HG02852 (cell line): ENCODE measurements at regions not wholly inside any gene's neighbourhood (a gene's known extent, or its start where the extent isn't known, plus 50 kb on each side); places are given as distances from the start of the nearest gene placed in this dataset.
"Not testable (repeated sequence)": the region's sequence is repeated elsewhere in the genome, so short reads cannot be mapped to it uniquely, and the experiment has no call there.

Experiments used
- ATAC-seq: cut with Tn5 transposase; IDR thresholded peaks from one replicate; pipeline ENCODE4 v1.9.1; 2021; ENCODE audit warnings: mild to moderate bottlenecking, moderate library complexity; ENCODE audit not compliant: unreplicated experiment

DNA sequence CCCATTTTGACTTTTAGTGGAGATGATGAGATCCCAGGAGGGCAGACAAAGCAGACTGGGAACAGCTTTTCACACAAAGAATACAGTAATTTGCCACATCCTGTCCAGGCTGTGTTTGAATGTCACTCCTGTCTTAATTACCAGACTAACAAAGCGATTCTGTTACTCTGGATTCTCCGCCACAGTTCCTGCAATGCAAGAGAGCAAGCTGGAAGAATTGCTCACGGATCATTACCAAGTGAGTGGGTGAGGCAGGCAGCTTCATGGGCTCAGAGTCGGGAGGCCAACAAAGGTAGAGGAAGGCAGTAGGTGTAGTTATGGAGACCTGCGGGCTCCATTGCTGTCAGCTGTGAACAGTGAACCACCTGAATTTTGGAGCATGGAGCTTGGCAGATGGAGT, 250.5 kb upstream of the ATP5MC3 start:
- no peak for ATAC-seq

- no peak for ATAC-seq
These were observed 249.8 kb upstream of the ATP5MC3 start for GRCh38 chr2:175431101-175431946.

- ATAC-seq: no peak
These were observed 248.7 kb upstream of the ATP5MC3 start for GRCh38 chr2:175430236-175430635.

DNA sequence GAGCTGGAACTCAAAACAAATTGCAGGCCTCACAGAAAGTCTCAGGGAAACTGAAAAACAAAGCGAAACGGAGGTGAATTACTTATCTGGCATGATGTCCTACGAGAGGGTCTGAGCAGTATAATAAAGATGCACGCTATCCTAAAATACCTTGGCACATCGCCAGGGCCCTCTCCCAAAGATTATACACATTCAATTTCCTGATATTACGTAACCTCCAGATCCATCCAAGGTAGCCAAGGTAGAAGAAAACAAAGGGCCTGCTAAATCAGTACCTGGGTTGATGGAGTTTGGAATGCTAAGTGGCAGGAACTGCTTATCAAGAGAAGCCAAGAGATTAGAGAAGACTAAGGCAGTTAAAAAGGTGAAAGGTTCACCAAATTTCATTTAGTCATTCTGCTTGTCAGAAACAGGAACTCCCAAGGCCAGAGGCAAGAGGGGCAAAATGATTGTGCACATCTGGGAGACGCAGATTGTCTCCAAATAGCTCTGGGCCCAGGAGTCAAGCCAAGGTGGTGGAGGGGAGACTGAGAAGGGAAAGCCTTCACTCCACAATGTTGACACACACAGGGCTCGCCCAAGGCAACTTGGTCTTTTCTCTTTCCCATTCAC, 236.8 kb upstream of the ATP5MC3 start:
- no peak for ATAC-seq

DNA sequence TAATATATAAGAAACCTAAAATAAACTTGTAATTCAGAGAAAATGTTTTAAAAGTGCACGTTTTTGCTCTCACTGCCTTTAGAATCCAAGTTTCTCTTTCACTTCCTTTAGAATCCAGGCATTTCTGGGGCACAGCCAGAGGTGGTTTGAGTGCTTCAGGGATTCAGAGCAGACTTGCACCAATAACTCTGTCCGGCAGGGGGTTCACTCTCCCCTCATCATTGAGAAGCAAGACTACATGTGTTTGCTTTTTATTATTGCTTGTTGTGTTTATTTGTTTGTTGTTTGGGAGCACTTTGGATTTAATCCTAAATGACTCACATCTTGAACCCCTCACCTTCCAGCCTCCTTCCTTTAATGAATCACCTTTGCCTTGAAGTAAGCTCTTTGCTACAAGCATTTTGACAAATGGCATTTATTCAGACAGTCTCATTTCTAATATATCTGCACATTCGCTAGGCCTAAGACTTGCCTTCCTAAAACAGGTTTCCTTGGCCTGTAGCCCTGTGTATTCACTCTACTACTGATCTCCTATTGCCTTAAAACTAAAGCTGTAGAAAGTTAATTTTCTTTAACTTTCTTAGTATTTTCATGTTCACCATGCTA, 233.5 kb upstream of the ATP5MC3 start:
- ATAC-seq: no peak

DNA sequence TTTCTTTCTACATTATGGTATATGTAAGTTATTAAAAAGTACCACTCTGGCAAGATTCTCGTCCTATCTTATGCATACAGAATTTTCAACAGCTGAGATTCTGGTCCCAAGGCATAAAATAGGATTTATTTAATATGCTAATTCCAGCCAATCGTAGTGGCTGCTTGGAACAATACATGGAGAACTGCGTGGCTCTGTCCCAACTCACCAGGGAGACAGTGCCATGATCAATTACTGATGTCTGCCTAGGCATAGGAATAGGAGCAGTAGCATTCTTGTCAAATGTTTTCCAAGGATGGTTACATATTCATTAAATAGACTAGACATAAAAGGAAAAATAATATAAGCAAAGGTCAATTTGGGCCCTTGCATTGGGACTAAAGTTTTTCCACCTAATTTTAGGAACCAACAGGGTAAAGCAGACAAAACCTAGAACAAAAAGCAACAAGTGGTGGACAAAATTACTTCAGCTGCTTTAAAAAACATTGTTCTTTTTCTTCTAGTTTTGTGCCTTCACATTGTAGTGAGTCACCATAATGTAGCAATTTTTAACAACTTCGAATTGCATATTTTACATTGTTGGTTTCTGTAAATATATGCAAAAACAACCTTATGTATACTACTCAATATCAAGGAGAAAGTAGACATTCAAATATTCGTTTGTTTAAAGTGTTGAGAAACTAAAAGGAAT, 232.8 kb upstream of the ATP5MC3 start:
- no peak for ATAC-seq

DNA sequence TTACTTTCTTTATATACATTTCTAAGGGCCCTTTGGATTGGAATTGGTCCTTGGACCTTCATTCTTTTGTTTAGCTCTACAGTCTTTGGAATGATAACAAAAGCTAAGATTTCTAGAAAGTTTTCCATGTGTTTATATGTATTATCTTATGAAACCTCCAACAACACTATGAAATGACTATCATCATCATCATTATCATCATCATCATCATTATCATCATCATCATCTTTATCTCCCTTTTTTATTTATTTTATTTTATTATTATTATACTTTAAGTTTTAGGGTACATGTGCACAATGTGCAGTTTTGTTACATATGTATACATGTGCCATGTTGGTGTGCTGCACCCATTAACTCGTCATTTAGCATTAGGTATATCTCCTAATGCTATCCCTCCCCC, 229.4 kb upstream of the ATP5MC3 start:
- not testable (repeated sequence) for ATAC-seq

GRCh38 chr2:175404839-175405238, 223.3 kb upstream of the ATP5MC3 start:
- ATAC-seq: no peak

DNA sequence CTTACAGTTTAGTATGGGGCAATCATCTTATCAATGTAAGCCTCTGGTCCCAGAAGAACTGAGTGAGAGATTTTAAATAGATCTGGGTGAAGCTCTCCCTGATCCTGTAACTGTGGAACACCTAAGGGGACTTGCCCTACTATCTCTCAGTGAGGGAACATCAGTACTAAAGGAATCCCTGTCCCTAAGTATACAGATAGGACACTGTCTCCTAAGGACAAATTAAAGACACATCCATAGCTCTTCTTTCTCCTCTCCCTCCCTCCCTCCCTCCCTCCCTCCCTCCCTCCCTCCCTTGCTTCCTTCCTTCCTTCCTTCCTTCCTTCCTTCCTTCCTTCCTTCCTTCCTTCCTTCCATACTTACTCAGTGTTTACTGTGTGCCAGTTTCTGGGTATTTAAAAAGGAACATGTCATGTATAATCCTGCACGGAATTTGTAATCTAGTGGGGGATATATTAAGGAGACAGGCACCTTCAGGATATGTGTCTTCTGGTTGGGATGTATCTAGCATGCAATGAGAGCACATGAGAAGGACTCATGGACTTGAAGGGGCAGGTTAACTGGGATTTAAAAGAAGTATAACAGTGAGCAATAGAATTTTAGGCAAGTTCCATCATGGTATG, 222.2 kb upstream of the ATP5MC3 start:
- ATAC-seq: no peak

DNA sequence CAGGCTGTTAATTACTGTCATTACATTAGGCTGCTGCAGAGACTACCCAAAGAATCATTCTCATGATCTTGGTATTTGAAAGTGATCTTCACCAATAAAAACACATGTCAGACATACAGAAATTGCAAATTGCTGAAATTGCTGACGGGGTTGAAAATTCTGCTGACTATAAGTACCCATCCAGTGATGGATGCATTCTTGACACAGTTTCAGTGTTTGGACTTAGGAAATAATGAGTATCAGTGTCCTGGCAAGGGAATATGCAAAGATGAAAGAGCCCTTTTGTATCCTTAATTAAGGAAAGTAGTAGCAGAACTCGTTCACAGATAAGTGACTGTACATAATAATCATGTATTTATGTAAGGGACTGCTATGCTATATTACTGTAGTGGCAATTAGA, 221.1 kb upstream of the ATP5MC3 start:
- ATAC-seq: no peak

- ATAC-seq: no peak
These were observed 220.5 kb upstream of the ATP5MC3 start for GRCh38 chr2:175401956-175402469.

DNA sequence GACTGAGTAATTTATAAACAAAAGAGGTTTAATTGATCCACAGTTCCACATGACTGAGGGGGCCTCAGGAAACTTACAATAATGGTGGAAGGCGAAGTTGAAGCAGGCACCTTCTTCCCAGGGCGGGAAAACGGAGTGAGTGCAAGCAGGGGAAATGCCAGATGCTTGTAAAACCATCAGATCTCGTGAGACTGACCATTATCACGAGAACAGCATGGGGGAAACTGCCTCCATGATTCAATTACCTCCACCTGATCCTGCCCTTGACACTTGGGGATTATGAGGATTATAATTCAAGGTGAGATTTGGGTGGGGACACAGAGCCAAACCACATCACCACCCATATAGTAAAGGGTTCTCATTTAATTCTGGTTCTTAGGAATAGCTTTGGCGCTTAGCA, 219.5 kb upstream of the ATP5MC3 start:
- ATAC-seq: no peak

DNA sequence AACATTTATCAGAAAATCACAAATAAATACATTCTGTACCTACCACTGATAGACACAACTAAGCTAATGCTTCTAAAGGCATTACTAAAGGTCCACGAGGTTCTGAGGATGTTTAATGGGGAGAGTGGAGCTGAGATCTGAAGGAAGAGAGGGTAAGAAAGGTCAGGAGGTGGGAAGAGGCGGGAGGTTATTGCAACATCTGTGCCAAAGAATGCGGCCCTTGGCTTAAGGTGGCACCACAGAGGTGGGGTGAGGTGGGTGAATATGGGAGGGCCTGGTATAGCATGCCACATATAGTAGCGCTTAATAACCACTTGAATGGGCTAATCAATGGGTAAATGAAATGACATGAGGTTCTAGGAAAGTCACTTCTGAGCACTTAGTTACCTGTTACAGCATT, 217.8 kb upstream of the ATP5MC3 start:
- no peak for ATAC-seq

DNA sequence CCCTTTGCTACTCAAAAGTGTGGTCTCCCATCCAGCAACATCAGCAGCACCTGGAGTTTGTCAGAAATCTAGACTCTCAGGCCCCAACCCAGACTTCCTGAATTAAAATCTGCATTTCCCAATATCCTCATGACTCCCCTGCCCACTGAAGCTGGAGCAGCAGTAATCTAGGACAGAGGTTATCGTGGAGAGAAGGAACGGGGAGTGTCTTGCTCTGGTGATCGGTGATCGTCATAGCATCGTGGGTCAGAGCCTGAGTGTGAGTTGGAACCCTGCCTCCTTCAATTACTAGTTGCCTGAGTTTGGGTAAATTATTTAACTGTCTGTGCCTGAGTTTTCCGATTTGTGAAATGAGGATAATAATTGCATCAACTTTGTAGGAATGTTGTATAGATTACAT, 217.3 kb upstream of the ATP5MC3 start:
- no peak for ATAC-seq

DNA sequence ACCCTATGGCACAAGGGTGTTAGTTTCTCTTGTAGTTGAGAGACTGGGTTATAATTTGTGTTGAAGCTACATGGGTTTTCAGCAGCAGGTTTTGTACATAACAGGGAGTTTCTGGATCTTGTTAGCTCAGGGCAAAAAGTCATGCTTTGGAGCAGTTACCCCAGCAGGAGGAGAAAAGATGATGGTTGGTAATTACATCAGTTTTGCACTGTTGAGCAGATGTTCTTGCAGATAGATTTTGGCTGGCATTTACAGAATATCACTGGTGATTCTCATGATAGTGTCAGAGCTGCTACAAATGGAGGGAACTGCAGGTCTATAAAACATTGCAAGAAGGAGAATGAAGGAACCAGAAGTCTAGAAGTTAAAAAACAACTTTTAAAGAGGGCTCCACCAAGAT, 215.2 kb upstream of the ATP5MC3 start:
- ATAC-seq: no peak

- no peak for ATAC-seq
These were observed 212.3 kb upstream of the ATP5MC3 start for GRCh38 chr2:175393851-175394250.

- ATAC-seq: no peak
These were observed 201.8 kb upstream of the ATP5MC3 start for GRCh38 chr2:175383286-175383685.

GRCh38 chr2:175373729-175374128, 192.2 kb upstream of the ATP5MC3 start:
- no peak for ATAC-seq

DNA sequence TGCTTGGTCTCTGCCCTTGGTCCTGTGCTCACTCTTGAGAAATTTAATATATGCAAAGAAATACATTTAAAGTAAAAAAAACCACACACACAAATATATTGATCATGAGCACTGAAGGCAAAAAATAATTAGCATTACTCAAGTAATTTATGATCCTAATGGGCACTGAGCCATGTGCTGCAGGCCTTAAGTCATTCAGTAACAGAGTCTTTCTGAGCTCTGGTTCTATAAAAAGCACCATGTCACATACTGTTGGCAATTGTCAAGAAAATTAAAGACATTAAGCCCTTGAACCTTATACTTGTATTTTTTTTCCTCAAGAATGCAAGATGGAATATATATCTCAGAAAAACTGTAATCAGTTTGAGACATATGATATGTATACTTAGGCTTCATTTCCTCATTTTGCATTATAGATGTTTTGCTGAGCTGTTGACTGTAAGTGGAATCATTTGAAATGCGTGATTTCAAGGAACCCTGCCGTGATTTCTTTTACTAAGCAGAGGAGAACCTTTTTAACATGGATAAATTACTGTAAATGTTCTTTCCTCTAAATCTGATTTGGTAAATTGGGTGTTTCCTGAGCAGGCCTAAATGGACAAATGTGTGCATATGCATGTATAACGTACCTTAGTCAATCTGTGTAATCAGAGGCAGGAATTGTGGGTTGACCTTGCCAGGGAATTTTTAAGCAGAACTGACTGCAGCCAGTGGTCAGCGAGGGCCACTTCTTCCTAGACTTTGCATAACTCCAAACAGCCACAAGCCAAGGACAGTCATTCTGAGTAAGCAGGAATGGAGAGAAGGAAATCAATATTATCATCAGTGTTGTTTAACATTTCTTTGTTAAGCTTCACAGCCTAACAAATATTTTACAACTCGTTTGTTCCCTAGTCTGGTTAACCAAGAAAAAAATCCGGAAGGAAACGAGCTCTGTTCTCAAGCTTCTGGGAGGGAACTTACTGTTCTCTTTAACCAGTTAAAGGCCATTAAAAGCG, 191.5 kb upstream of the ATP5MC3 start:
- no peak for ATAC-seq

- no peak for ATAC-seq
These were observed 189.9 kb upstream of the ATP5MC3 start for GRCh38 chr2:175371378-175371777.
